Germinal center (tissue), 1 donor: ENCODE measurements at regions not wholly inside any gene's neighbourhood (a gene's known extent, or its start where the extent isn't known, plus 50 kb on each side); places are given as distances from the start of the nearest gene placed in this dataset.

ENCODE experiments used
- DNase-seq: peaks from one replicate; pipeline ENCODE4 v3.0.0; 2012; ENCODE audit warnings: mixed read lengths, low spot score

- DNase-seq = peak; percentile 65
Observed at GRCh38 chr3:18295171-18295920, 129.8 kb downstream of the SATB1 start.

GRCh38 chr3:18290157-18290556 lies 135.0 kb downstream of the SATB1 start:
- DNase-seq = no peak

GRCh38 chr3:18288243-18288642 lies 136.9 kb downstream of the SATB1 start:
- no peak for DNase-seq

GRCh38 chr3:18284716-18285115 lies 140.4 kb downstream of the SATB1 start:
- DNase-seq = no peak

- no peak for DNase-seq
Observed at GRCh38 chr3:18283680-18284079, 141.5 kb downstream of the SATB1 start.

- DNase-seq = no peak
Observed at GRCh38 chr3:18282507-18282906, 142.6 kb downstream of the SATB1 start.

GRCh38 chr3:18279226-18279737 lies 145.9 kb downstream of the SATB1 start:
- DNase-seq = no peak

GRCh38 chr3:18264853-18265252 lies 160.3 kb downstream of the SATB1 start:
- no peak for DNase-seq

GRCh38 chr3:18264361-18264760 lies 160.8 kb downstream of the SATB1 start:
- no peak for DNase-seq

- DNase-seq = no peak
Observed at GRCh38 chr3:18258492-18258891, 166.6 kb downstream of the SATB1 start.

GRCh38 chr3:18252578-18252977 lies 172.6 kb downstream of the SATB1 start:
- DNase-seq = no peak

- DNase-seq = no peak
Observed at GRCh38 chr3:18250991-18251390, 174.1 kb downstream of the SATB1 start.

GRCh38 chr3:18249126-18249525 lies 176.0 kb downstream of the SATB1 start:
- DNase-seq = no peak

- no peak for DNase-seq
Observed at GRCh38 chr3:18247776-18248310, 177.3 kb downstream of the SATB1 start.

- no peak for DNase-seq
Observed at GRCh38 chr3:18247139-18247695, 177.9 kb downstream of the SATB1 start.

GRCh38 chr3:18246336-18247060 lies 178.6 kb downstream of the SATB1 start:
- no peak for DNase-seq

- DNase-seq = no peak
Observed at GRCh38 chr3:18245721-18246120, 179.4 kb downstream of the SATB1 start.

- no peak for DNase-seq
Observed at GRCh38 chr3:18241837-18242236, 183.3 kb downstream of the SATB1 start.

- no peak for DNase-seq
Observed at GRCh38 chr3:18239674-18240073, 185.5 kb downstream of the SATB1 start.

- DNase-seq = no peak
Observed at GRCh38 chr3:18238746-18239331, 186.3 kb downstream of the SATB1 start.

GRCh38 chr3:18238332-18238731 lies 186.8 kb downstream of the SATB1 start:
- DNase-seq = no peak

GRCh38 chr3:18237251-18238005 lies 187.7 kb downstream of the SATB1 start:
- DNase-seq = no peak
